Left renal cortex interstitium (tissue), 4 donors: ENCODE measurements at regions not wholly inside any gene's neighbourhood (a gene's known extent, or its start where the extent isn't known, plus 50 kb on each side); places are given as distances from the start of the nearest gene placed in this dataset.

ENCODE experiments used
- DNase-seq, 4 donors: peaks; one replicate each; pipeline ENCODE4 v3.0.0-alpha.2; 2013; ENCODE audit warnings: low read depth in 4 of 4, low spot score in 2 of 4, missing footprints in 1 of 4

DNA sequence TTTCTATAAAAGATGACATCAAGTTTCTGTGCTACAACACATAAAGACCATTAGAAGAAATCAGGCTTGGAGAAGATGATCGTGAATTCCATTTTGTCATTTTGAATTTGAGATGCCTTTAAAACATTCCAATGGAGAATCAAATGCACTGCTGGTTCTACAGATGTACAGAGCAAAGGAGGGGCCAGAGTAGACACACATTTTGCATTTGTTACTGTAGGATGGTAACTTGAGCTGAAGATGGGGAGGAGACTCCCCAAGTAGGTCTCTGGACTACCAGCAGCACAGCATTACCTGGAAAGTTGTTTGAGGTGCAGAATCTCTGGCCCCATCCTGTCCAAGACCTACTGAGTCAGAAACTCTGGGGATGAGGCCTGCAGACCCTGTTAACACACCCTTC lies 121.6 kb upstream of the RALGAPA2 start:
- DNase-seq: no peak

GRCh38 chr20:20832715-20833114 lies 120.3 kb upstream of the RALGAPA2 start:
- no peak for DNase-seq

DNA sequence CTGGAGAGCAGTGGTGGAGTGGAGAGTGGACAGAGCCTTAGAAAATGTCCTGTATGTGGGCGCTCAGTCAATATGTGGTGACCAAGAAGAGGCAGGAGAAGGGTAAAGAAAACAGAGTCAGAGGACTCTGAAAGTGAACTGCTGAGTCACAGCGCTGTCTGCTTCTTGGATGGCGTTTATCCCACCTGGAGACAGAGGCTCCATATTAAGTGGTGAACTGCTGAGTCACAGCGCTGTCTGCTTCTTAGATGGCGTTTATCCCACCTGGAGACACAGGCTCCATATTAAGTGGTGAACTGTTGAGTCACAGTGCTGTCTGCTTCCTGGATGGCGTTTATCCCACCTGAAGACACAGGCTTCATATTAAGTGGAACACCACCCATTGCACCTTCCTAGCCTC lies 119.3 kb upstream of the RALGAPA2 start:
- DNase-seq: no peak

- DNase-seq: no peak
These were observed 117.2 kb upstream of the RALGAPA2 start for GRCh38 chr20:20829681-20830080.

GRCh38 chr20:20827992-20828597 lies 115.7 kb upstream of the RALGAPA2 start:
- DNase-seq: no peak

GRCh38 chr20:20824924-20825584 lies 112.6 kb upstream of the RALGAPA2 start:
- DNase-seq: peak in 1 of 4 donors; percentile 24

DNA sequence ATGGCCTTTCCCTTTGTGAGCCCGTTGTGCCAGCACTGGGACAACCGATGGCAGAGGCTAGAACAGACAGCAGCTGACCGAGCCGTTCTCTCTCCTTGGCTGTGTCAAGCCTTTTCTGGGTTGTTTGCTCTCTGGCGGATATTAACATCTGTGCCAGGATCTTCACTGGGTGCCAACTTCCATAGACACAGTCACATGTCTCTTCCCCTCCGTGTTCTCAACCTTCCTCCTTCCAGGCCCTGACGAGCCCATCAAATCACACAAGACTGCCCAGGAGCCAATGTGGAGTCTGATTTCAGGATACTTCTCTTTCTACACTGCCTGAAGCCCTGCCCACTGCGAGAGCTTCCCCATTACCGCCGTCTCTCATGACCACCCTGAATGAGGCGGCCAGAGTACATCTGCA lies 111.0 kb upstream of the RALGAPA2 start:
- no peak for DNase-seq

DNA sequence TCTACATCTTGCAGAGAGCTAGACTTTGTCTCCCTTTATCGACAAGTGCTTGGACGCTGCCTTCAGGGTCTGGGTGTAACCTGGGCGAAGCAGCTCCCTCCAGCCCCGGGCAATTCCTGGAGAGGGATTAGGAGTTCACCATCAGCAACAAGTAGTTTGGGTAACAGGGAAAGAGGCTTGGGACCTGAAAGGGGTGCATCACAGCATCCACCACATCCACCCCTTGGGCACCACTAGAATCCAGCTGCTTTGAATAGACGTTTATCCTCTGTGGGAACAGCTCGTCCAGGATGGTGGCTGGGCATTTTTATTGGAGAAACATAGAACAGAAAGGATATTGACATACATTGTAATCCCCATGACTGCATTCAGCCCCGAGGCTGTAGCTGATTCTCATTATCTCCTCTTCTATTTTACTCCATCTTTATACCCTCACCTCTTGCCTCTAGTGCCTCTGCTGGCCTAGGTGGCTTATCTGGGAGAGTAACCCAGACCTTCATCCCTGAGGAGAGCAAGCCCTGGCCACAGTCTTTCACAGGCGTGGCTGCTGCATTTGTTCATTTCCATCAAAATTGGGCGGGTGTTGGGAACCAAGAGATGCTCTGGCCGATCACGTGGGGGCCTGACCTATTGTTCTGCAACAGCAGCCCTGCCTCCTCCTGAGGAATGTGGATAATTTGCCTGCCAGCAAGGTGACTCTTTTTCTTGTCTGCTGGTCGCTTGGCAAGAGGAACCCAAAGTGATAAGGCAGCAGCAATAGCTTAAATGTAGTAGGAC lies 109.2 kb upstream of the RALGAPA2 start:
- no peak for DNase-seq

- DNase-seq: no peak
These were observed 108.5 kb upstream of the RALGAPA2 start for GRCh38 chr20:20820785-20821483.

GRCh38 chr20:20820104-20820503 lies 107.7 kb upstream of the RALGAPA2 start:
- no peak for DNase-seq

DNA sequence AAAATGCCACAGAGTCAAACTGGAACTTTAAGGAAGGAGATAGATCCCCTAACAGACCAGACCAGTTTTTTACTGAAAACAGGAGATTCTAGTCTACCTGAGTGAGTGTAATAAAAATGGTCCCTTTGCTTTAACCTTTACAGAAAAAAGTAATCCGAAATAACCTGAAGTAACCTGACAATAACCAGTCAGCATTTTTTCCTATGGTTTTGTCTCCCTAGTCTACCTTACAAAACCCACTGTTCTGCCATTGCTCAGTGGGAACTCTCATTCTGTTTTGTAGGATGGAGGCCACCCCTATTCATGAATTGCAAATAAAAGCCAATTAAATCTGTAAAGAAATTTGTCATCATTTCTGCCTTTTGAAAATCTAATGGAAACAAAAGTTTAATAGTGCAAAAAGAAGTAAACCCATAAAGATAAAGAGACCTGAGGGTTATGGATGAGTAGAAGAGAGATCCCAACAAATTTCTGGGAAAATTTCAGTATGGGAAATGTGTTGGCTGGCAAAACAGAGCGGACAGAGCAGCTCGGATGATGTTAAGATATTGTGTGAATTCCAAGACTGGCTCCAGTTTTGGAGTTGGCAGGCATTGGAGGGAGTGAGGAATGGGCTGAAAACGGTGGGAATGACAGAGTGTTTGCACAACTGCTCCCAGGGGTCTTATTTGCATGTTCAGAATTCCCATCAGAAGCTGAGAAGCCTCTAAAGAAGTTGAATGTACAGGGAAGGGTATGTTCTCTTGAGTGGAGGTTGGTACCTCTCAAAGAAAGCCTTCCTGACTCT lies 104.7 kb upstream of the RALGAPA2 start:
- DNase-seq: no peak

DNA sequence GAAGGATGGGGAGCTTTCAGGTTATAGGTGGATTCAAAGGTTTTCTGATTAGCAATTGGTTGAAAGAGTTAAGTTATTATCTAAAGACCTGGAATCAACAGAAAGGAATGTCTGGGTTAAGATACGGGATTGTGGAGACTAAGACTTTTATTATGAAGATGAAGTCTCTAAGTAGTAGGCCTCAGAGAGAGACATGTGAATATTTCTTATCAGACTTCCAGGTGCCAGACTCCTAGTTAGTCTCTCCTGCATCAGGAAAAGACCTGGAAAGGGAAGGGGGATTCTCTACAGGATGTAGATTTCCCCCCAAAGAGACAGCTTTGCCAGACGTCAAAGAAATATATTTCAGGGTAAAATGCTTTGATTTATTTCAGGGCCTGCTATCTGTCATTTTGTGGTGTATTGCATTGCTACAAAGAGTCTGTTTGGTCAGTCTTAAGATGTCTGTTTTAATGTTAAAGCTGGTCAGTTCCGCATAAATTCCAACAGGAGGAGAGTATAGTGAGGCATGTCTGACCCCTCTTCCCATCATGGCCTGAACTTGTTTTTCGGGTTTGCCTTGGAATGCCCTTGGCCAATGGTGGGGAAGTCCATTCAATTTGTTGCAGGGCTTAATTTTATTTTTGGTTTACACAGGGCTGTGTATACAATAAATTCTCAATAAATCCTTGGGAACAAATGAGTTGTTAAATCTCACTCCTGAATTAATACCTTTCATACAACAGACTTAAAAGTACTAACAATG lies 103.4 kb upstream of the RALGAPA2 start:
- no peak for DNase-seq

GRCh38 chr20:20814685-20815084 lies 102.2 kb upstream of the RALGAPA2 start:
- DNase-seq: no peak

DNA sequence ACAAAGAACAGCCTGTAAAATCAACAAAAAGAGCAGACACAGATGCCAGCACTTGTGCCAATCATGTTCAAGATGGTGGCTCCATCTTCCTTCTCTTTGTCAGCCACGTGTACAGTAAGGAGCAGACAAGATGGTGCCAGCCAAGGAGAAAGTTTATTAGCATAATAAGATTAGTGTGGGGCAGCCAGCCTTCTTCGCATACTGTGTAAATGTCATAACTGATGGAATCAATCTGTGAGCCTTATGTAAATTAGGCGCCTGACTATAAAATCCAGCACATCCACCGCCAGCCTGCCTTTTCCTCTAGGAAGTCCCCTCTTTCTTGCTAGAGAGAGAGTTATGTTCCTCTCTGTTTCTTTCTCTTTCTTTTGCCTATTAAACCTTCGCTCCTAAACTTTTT lies 99.7 kb upstream of the RALGAPA2 start:
- DNase-seq: no peak

- DNase-seq: no peak
These were observed 95.6 kb upstream of the RALGAPA2 start for GRCh38 chr20:20808016-20808415.

- DNase-seq: no peak
These were observed 94.0 kb upstream of the RALGAPA2 start for GRCh38 chr20:20806121-20807095.

DNA sequence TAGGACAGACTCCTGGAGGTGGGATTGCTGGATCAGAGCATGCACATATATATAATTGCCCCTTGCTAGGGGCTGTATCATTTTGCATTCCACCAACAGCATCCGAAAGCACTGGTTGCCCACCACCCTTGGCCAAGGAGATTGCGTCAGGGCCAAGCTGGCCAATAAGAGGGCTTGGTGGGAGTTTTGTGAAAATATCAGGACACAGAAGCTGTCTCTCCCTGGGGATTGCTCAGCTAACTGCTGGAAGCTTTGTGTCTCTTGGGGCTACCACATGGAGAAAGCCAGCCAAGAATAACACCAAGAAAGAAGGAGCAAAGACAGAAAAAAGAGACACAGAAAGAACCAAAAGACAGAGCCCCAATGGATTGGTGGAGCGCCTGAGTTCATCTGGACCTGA lies 90.6 kb upstream of the RALGAPA2 start:
- DNase-seq: no peak

DNA sequence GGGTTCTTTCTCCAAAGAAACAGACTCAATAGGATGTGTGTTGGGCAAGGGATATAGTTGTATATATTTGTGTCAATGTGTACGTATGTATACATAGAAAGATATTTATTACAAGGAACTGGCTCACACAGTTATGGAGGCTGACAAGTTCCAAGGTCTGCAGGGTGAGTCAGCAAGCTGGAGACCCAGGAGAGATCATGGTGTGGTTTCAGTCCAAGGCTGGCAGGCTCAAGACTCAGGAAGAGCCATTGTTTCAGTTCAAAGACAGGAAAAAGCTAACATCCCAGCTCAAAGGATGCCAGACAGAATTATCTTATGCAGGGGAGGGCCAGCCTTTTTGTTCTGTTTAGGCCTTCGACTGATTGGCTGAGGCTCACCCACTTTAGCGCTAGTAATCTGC lies 89.9 kb upstream of the RALGAPA2 start:
- no peak for DNase-seq
